SK-N-SH (cell line): ENCODE measurements at regions not wholly inside any gene's neighbourhood (a gene's known extent, or its start where the extent isn't known, plus 50 kb on each side); places are given as distances from the start of the nearest gene placed in this dataset.

Experiments
- EP300 ChIP-seq, 2 experiments: IDR thresholded peaks; 2 replicates each; pipeline versions ENCODE4 v1.4.0 to v1.6.1; 2012; ENCODE audit warnings: borderline replicate concordance in 1 of 2, low read depth in 1 of 2, low read length in 1 of 2
- GATA2 ChIP-seq: sonication (generic); formaldehyde crosslinking; IDR thresholded peaks from 2 replicates; pipeline ENCODE4 v1.5.0; 2020; ENCODE audit warnings: mild to moderate bottlenecking, missing genetic modification reagents
- MEF2A ChIP-seq: IDR thresholded peaks from 2 replicates; pipeline ENCODE4 v1.4.0; 2012; ENCODE audit warnings: low read depth, borderline replicate concordance
- NRF1 ChIP-seq: IDR thresholded peaks from 2 replicates; pipeline ENCODE4 v1.6.1; 2012; ENCODE audit warnings: low read depth, mild to moderate bottlenecking, low read length
- RFX5 ChIP-seq: IDR thresholded peaks from 2 replicates; pipeline ENCODE4 v1.6.1; 2012; ENCODE audit warnings: mild to moderate bottlenecking, improper control_type of control experiment, low read length
- RXRA ChIP-seq: IDR thresholded peaks from 2 replicates; pipeline ENCODE4 v1.4.0; 2012; ENCODE audit warnings: low read depth, mild to moderate bottlenecking, borderline replicate concordance
- SIN3A ChIP-seq: IDR thresholded peaks from 2 replicates; pipeline ENCODE4 v1.6.1; 2012; ENCODE audit warnings: low read depth, mild to moderate bottlenecking, low read length, moderate library complexity, borderline replicate concordance
- SMC3 ChIP-seq: IDR thresholded peaks from 2 replicates; pipeline ENCODE4 v1.6.1; 2012; ENCODE audit warnings: low read depth, low read length, improper control_type of control experiment
- TAF1 ChIP-seq: IDR thresholded peaks from 2 replicates; pipeline ENCODE4 v1.6.1; 2012; ENCODE audit warnings: low read depth, mild to moderate bottlenecking, low read length, moderate library complexity, borderline replicate concordance
- YY1 ChIP-seq: IDR thresholded peaks from 2 replicates; pipeline ENCODE4 v1.4.0; 2012; ENCODE audit warnings: low read depth, mild to moderate bottlenecking
- TF ChIP-seq, protein P1 (sequence below): IDR thresholded peaks from 2 replicates; pipeline ENCODE4 v1.6.1; 2012; ENCODE audit warnings: mild to moderate bottlenecking, low read depth, low read length, moderate library complexity
- TF ChIP-seq, protein P2 (sequence below): fragments of 200-600 bp; sonication (generic); IDR thresholded peaks from 2 replicates; pipeline ENCODE4 v1.6.1; 2017; ENCODE audit warnings: antibody characterized with exemption, mild to moderate bottlenecking, moderate library complexity
- TF ChIP-seq, protein P3 (sequence below): IDR thresholded peaks from 2 replicates; pipeline ENCODE4 v1.4.0; 2012; ENCODE audit warnings: low read depth

GRCh38 chr6:1535295-1535694 lies 74.4 kb upstream of the FOXC1 start:
- TF ChIP-seq YY1 (no peak), RXRA (no peak), GATA2 (CRISPR knock-in tag) (no peak), EP300 (IDR thresholded peaks at IDR 0.05; ENCODE audit: borderline replicate concordance in 1 of 2, low read depth in 1 of 2, low read length in 1 of 2) (no peak), SMC3 (no peak), SIN3A (no peak), MEF2A (no peak), RFX5 (no peak), NRF1 (no peak), TAF1 (no peak)
- TF ChIP-seq, protein P1, sequence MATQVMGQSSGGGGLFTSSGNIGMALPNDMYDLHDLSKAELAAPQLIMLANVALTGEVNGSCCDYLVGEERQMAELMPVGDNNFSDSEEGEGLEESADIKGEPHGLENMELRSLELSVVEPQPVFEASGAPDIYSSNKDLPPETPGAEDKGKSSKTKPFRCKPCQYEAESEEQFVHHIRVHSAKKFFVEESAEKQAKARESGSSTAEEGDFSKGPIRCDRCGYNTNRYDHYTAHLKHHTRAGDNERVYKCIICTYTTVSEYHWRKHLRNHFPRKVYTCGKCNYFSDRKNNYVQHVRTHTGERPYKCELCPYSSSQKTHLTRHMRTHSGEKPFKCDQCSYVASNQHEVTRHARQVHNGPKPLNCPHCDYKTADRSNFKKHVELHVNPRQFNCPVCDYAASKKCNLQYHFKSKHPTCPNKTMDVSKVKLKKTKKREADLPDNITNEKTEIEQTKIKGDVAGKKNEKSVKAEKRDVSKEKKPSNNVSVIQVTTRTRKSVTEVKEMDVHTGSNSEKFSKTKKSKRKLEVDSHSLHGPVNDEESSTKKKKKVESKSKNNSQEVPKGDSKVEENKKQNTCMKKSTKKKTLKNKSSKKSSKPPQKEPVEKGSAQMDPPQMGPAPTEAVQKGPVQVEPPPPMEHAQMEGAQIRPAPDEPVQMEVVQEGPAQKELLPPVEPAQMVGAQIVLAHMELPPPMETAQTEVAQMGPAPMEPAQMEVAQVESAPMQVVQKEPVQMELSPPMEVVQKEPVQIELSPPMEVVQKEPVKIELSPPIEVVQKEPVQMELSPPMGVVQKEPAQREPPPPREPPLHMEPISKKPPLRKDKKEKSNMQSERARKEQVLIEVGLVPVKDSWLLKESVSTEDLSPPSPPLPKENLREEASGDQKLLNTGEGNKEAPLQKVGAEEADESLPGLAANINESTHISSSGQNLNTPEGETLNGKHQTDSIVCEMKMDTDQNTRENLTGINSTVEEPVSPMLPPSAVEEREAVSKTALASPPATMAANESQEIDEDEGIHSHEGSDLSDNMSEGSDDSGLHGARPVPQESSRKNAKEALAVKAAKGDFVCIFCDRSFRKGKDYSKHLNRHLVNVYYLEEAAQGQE: no peak
- TF ChIP-seq, protein P2, sequence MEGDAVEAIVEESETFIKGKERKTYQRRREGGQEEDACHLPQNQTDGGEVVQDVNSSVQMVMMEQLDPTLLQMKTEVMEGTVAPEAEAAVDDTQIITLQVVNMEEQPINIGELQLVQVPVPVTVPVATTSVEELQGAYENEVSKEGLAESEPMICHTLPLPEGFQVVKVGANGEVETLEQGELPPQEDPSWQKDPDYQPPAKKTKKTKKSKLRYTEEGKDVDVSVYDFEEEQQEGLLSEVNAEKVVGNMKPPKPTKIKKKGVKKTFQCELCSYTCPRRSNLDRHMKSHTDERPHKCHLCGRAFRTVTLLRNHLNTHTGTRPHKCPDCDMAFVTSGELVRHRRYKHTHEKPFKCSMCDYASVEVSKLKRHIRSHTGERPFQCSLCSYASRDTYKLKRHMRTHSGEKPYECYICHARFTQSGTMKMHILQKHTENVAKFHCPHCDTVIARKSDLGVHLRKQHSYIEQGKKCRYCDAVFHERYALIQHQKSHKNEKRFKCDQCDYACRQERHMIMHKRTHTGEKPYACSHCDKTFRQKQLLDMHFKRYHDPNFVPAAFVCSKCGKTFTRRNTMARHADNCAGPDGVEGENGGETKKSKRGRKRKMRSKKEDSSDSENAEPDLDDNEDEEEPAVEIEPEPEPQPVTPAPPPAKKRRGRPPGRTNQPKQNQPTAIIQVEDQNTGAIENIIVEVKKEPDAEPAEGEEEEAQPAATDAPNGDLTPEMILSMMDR: no peak
- TF ChIP-seq, protein P3, sequence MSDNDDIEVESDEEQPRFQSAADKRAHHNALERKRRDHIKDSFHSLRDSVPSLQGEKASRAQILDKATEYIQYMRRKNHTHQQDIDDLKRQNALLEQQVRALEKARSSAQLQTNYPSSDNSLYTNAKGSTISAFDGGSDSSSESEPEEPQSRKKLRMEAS: no peak
